SK-N-SH (cell line): ENCODE measurements at regions not wholly inside any gene's neighbourhood (a gene's known extent, or its start where the extent isn't known, plus 50 kb on each side); places are given as distances from the start of the nearest gene placed in this dataset.

Source experiments
- CTCF ChIA-PET: fragments of 300-600, 350-600 bp; formaldehyde crosslinking; extraction: SDS; loops from one replicate; lab custom pipeline; 2021; lab: Yijun Ruan, JAX
- POLR2A ChIA-PET: fragments of 350-600 bp; sonication (Branson Sonifier 250); formaldehyde crosslinking; extraction: SDS; loops from one replicate; lab custom pipeline; 2020; ENCODE audit warnings: antibody characterized with exemption, inconsistent platforms; lab: Yijun Ruan, JAX
- DNase-seq: peaks from one replicate; pipeline ENCODE4 v3.0.0; 2012
- H2AFZ ChIP-seq: fragments of 200-600 bp; sonication (generic); 2 replicates; pipeline ENCODE4 v1.8.1; 2016; ENCODE audit warnings: antibody characterized with exemption, mild to moderate bottlenecking, low read depth
- H3F3A ChIP-seq: fragments of 200-600 bp; sonication (generic); replicated peaks from 2 replicates; pipeline ENCODE3; 2016; ENCODE audit warnings: antibody characterized with exemption, mild to moderate bottlenecking; ENCODE audit not compliant: insufficient read depth
- H3K27ac ChIP-seq, 2 experiments: fragments of 200-500 bp in 1 of 2; fragments of 200-600 bp in 1 of 2; sonication (Bioruptor generic) in 1 of 2; sonication (generic), shearing (Covaris generic) in 1 of 2; 2 replicates each; pipeline versions ENCODE4 v1.5.1 to v1.6.1; 2014 to 2016; ENCODE audit warnings: low read depth in 2 of 2, inconsistent platforms in 1 of 2, low read length in 1 of 2, mild to moderate bottlenecking in 1 of 2, mixed read lengths in 1 of 2
- H3K27me3 ChIP-seq: fragments of 200-600 bp; sonication (generic), shearing (Covaris generic); 2 replicates; pipeline ENCODE4 v1.6.1; 2016; ENCODE audit warnings: mixed run types; ENCODE audit not compliant: insufficient read depth
- H3K36me3 ChIP-seq, 2 experiments: fragments of 200-500 bp in 1 of 2; fragments of 200-600 bp in 1 of 2; sonication (Bioruptor generic) in 1 of 2; sonication (generic) in 1 of 2; replicated peaks in 1 of 2; 2 replicates each; pipeline versions ENCODE3 to v1.5.1; 2014 to 2016; ENCODE audit warnings: low read length in 1 of 2, mild to moderate bottlenecking in 1 of 2; ENCODE audit not compliant: insufficient read depth in 2 of 2, control insufficient read depth in 1 of 2
- H3K4me1 ChIP-seq, 2 experiments: fragments of 200-500 bp in 1 of 2; fragments of 200-600 bp in 1 of 2; sonication (Bioruptor generic) in 1 of 2; sonication (generic), shearing (Covaris generic) in 1 of 2; 2 replicates each; pipeline versions ENCODE4 v1.5.1 to v1.6.1; 2014 to 2016; ENCODE audit warnings: low read depth in 1 of 2, low read length in 1 of 2, mixed run types in 1 of 2; ENCODE audit not compliant: insufficient read depth in 2 of 2, control insufficient read depth in 1 of 2
- H3K4me2 ChIP-seq: fragments of 200-600 bp; sonication (generic), shearing (Covaris generic); 2 replicates; pipeline ENCODE4 v1.6.1; 2017; ENCODE audit warnings: mixed run types
- H3K4me3 ChIP-seq, 2 experiments: fragments of 200-500 bp in 1 of 2; fragments of 200-600 bp in 1 of 2; sonication (Bioruptor generic) in 1 of 2; sonication (generic), shearing (Covaris generic) in 1 of 2; 2 replicates each; pipeline versions ENCODE4 v1.5.1 to v1.8.1; 2014 to 2016; ENCODE audit warnings: low read depth in 2 of 2, inconsistent platforms in 1 of 2, low read length in 1 of 2, mild to moderate bottlenecking in 1 of 2, mixed read lengths in 1 of 2, moderate library complexity in 1 of 2
- H3K79me2 ChIP-seq: fragments of 200-600 bp; sonication (generic); 2 replicates; pipeline ENCODE4 v1.8.1; 2017; ENCODE audit warnings: mild to moderate bottlenecking; ENCODE audit not compliant: insufficient read depth
- H3K9ac ChIP-seq: fragments of 200-600 bp; sonication (generic); 2 replicates; pipeline ENCODE4 v1.6.1; 2017; ENCODE audit warnings: mixed run types
- H3K9me2 ChIP-seq: fragments of 200-600 bp; sonication (generic); 2 replicates; pipeline ENCODE4 v1.6.1; 2017; ENCODE audit warnings: mixed run types
- H3K9me3 ChIP-seq: fragments of 200-600 bp; sonication (generic); 2 replicates; pipeline ENCODE4 v1.6.1; 2017; ENCODE audit warnings: mixed run types, mild to moderate bottlenecking, moderate library complexity
- H4K20me1 ChIP-seq: fragments of 200-600 bp; sonication (generic); 2 replicates; pipeline ENCODE4 v1.6.1; 2017; ENCODE audit warnings: mild to moderate bottlenecking, mixed run types; ENCODE audit not compliant: insufficient read depth
- CHD2 ChIP-seq: fragments of 150-350 bp; IDR thresholded peaks from 2 replicates; pipeline ENCODE4 v1.6.1; 2018; ENCODE audit warnings: low read length; ENCODE audit not compliant: partially characterized antibody
- CTCF ChIP-seq: fragments of 200-600 bp; sonication (generic); IDR thresholded peaks from 2 replicates; pipeline ENCODE4 v1.6.1; 2017; ENCODE audit warnings: antibody characterized with exemption, mild to moderate bottlenecking, moderate library complexity
- ELF1 ChIP-seq: IDR thresholded peaks from 2 replicates; pipeline ENCODE4 v1.4.0; 2012
- EP300 ChIP-seq, 2 experiments: IDR thresholded peaks; 2 replicates each; pipeline versions ENCODE4 v1.4.0 to v1.6.1; 2012; ENCODE audit warnings: borderline replicate concordance in 1 of 2, low read depth in 1 of 2, low read length in 1 of 2
- EZH2phosphoT487 ChIP-seq: fragments of 200-600 bp; sonication (generic); IDR thresholded peaks from 2 replicates; pipeline ENCODE4 v1.6.1; 2017; ENCODE audit warnings: low read depth, mixed run types, mild to moderate bottlenecking, antibody characterized with exemption, moderate library complexity, borderline replicate concordance
- FOSL2 ChIP-seq: IDR thresholded peaks from 2 replicates; pipeline ENCODE4 v1.4.0; 2012; ENCODE audit warnings: low read depth, mild to moderate bottlenecking, moderate library complexity, borderline replicate concordance
- FOXM1 ChIP-seq: IDR thresholded peaks from 2 replicates; pipeline ENCODE4 v1.4.0; 2012; ENCODE audit warnings: low read depth, mild to moderate bottlenecking
- GABPA ChIP-seq: IDR thresholded peaks from 2 replicates; pipeline ENCODE4 v1.4.0; 2012; ENCODE audit warnings: low read depth, mild to moderate bottlenecking
- NFIC ChIP-seq: IDR thresholded peaks from 2 replicates; pipeline ENCODE4 v1.4.0; 2012; ENCODE audit warnings: borderline replicate concordance
- NRF1 ChIP-seq: IDR thresholded peaks from 2 replicates; pipeline ENCODE4 v1.6.1; 2012; ENCODE audit warnings: low read depth, mild to moderate bottlenecking, low read length
- POLR2AphosphoS5 ChIP-seq: IDR thresholded peaks from 2 replicates; pipeline ENCODE4 v1.6.1; 2012; ENCODE audit warnings: low read depth, low read length
- RAD21 ChIP-seq: IDR thresholded peaks from 2 replicates; pipeline ENCODE4 v1.6.1; 2012; ENCODE audit warnings: mild to moderate bottlenecking, low read length
- RFX5 ChIP-seq: IDR thresholded peaks from 2 replicates; pipeline ENCODE4 v1.6.1; 2012; ENCODE audit warnings: mild to moderate bottlenecking, improper control_type of control experiment, low read length
- RXRA ChIP-seq: IDR thresholded peaks from 2 replicates; pipeline ENCODE4 v1.4.0; 2012; ENCODE audit warnings: low read depth, mild to moderate bottlenecking, borderline replicate concordance
- TCF12 ChIP-seq: IDR thresholded peaks from 2 replicates; pipeline ENCODE4 v1.4.0; 2012
- TEAD4 ChIP-seq: IDR thresholded peaks from 2 replicates; pipeline ENCODE4 v1.4.0; 2012; ENCODE audit warnings: mild to moderate bottlenecking, borderline replicate concordance; ENCODE audit not compliant: insufficient read depth
- USF1 ChIP-seq: IDR thresholded peaks from 2 replicates; pipeline ENCODE4 v1.4.0; 2012; ENCODE audit warnings: low read depth, borderline replicate concordance
- ZBTB33 ChIP-seq: IDR thresholded peaks from 2 replicates; pipeline ENCODE4 v1.4.0; 2012; ENCODE audit warnings: low read depth, borderline replicate concordance
- WGBS: methylation state at CpG from one replicate; pipeline ENCODE4 v1.1.6; 2017; ENCODE audit warnings: low lambda C conversion rate; 5-methylcytosine and 5-hydroxymethylcytosine counted together
- TF ChIP-seq, protein P1 (sequence below): fragments of 150-350 bp; IDR thresholded peaks from 2 replicates; pipeline ENCODE4 v1.6.1; 2016; ENCODE audit warnings: mild to moderate bottlenecking, low read depth, low read length
- TF ChIP-seq, protein P2 (sequence below): fragments of 150-350 bp; IDR thresholded peaks from 2 replicates; pipeline ENCODE4 v1.6.1; 2017; ENCODE audit warnings: antibody characterized with exemption, low read length, low read depth, borderline replicate concordance

DNA sequence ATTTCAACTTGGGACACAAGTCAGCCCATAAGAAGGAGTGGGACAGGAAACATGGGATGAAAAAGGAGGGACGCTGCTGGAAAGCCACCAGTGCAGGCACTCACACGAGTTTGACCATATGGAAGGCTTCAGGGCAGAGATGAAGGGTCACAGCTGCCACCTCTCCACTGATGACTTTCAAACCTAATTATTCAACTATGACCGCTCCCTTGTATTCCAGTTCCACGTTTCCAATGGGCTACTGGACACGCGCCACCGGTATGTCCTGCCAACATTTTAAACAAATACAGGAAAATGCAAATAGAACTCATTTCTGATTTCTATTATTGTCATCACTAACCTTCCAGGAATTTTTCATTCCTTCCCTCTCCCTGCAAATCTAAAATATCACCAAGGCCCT, 134.7 kb downstream of the SLC1A3 start:
- Histone ChIP-seq H3K9ac (no peak overlapping the region), H3F3A (no peaks in the 10 kb centered on the region), H3K4me2 (no peak overlapping the region), H3K36me3 (no peaks in the 10 kb centered on the region), H3K27ac (no peak overlapping the region), H2AFZ (no peak overlapping the region), H3K9me2 (no peaks in the 10 kb centered on the region), H3K4me1 (peaks cover 0 to 17% of the 10 kb centered on the region in 2 experiments; a peak in 2 of 4 replicates), H3K4me3 (no peak overlapping the region), H4K20me1 (no peaks in the 10 kb centered on the region), H3K27me3 (peaks cover 19% of the 10 kb centered on the region), H3K9me3 (no peaks in the 10 kb centered on the region), H3K79me2 (no peaks in the 10 kb centered on the region)
- 65% methylated on average over 7 of the region's 7 CpGs for WGBS
- no peak for DNase-seq
- CTCF ChIA-PET = interaction anchor here (3.0 kb wide), 1 partner anchor 11 kb away, joined by 18 read pairs; no protein-coding TSS in a partner anchor
- TF ChIP-seq ZBTB33 (no peak), CHD2 (no peak), RFX5 (no peak), TEAD4 (no peak), FOXM1 (no peak), GABPA (no peak), EP300 (IDR thresholded peaks at IDR 0.05; ENCODE audit: borderline replicate concordance in 1 of 2, low read depth in 1 of 2, low read length in 1 of 2) (no peak), RXRA (no peak), POLR2AphosphoS5 (no peak), NRF1 (no peak), NFIC (no peak), TCF12 (no peak), ELF1 (no peak), RAD21 (no peak), CTCF (no peak), EZH2phosphoT487 (no peak), FOSL2 (no peak), USF1 (no peak)
- TF ChIP-seq, protein P1, sequence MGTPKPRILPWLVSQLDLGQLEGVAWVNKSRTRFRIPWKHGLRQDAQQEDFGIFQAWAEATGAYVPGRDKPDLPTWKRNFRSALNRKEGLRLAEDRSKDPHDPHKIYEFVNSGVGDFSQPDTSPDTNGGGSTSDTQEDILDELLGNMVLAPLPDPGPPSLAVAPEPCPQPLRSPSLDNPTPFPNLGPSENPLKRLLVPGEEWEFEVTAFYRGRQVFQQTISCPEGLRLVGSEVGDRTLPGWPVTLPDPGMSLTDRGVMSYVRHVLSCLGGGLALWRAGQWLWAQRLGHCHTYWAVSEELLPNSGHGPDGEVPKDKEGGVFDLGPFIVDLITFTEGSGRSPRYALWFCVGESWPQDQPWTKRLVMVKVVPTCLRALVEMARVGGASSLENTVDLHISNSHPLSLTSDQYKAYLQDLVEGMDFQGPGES = no peak
- TF ChIP-seq, protein P2, sequence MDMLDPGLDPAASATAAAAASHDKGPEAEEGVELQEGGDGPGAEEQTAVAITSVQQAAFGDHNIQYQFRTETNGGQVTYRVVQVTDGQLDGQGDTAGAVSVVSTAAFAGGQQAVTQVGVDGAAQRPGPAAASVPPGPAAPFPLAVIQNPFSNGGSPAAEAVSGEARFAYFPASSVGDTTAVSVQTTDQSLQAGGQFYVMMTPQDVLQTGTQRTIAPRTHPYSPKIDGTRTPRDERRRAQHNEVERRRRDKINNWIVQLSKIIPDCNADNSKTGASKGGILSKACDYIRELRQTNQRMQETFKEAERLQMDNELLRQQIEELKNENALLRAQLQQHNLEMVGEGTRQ = no peak
- POLR2A ChIA-PET = no interaction called here
